ENCODE measurements at regions not wholly inside any gene's neighbourhood (a gene's known extent, or its start where the extent isn't known, plus 50 kb on each side); places are given as distances from the start of the nearest gene placed in this dataset.
"Not testable (repeated sequence)": the region's sequence is repeated elsewhere in the genome, so short reads cannot be mapped to it uniquely, and the experiment has no call there.

- H4K8ac ChIP-seq (ENCODE audit: low read depth in 2 of 2, low read length in 2 of 2); H3K23ac ChIP-seq (ENCODE audit: low read depth, low read length); H3K27ac ChIP-seq (ENCODE audit: insufficient read depth, low read length); H3K56ac ChIP-seq (ENCODE audit: extremely low read depth, insufficient read depth, low read length); H3K4me3 ChIP-seq (ENCODE audit: insufficient read depth, low read depth, low read length); H2AFZ ChIP-seq (replicated peaks; ENCODE audit: low read length, poor library complexity); H3K9me1 ChIP-seq (ENCODE audit: insufficient read depth, low read length); DNase-seq; POLR2A ChIA-PET (ENCODE audit: unreplicated experiment); H2BK15ac ChIP-seq (ENCODE audit: low read depth, low read length); H2AK5ac ChIP-seq (ENCODE audit: low read depth, low read length); H3K9ac ChIP-seq (ENCODE audit: low read depth, low read length); H3K18ac ChIP-seq (ENCODE audit: low read depth, low read length); BruUV-seq (replicated peaks); ATAC-seq (ENCODE audit: low read depth); H3K9me3 ChIP-seq (ENCODE audit: control insufficient read depth, insufficient read depth, low read length); H3K79me1 ChIP-seq (ENCODE audit: low read depth in 1 of 2, low read length in 2 of 2); H2BK120ac ChIP-seq (ENCODE audit: low read depth, low read length); dilution Hi-C loops (cut with HindIII; ENCODE audit: low sequenced_read_pairs, unreplicated experiment); H2AK9ac ChIP-seq (replicated peaks; ENCODE audit: low read depth, low read length, poor library complexity); H3K14ac ChIP-seq (replicated peaks; ENCODE audit: low read depth, low read length); in situ Hi-C loops (cut with MboI; ENCODE audit: low sequenced_read_pairs); H4K91ac ChIP-seq (ENCODE audit: insufficient read depth, low read depth, low read length); H2BK5ac ChIP-seq (ENCODE audit: low read depth, low read length, poor library complexity, severe bottlenecking); CTCF ChIA-PET; H3K36me3 ChIP-seq (ENCODE audit: control insufficient read depth, insufficient read depth, low read length); H3K4me1 ChIP-seq (ENCODE audit: control insufficient read depth, insufficient read depth, low read length); H3K4me2 ChIP-seq (ENCODE audit: low read depth, low read length); intact Hi-C loops (cut with micrococcal nuclease); H4K5ac ChIP-seq (ENCODE audit: low read depth, low read length); H3K27me3 ChIP-seq (ENCODE audit: control insufficient read depth, insufficient read depth, low read length); H2BK20ac ChIP-seq (ENCODE audit: low read depth, low read length); H3K4ac ChIP-seq (ENCODE audit: low read depth, low read length); H4K20me1 ChIP-seq (ENCODE audit: insufficient read depth, low read length): not testable (repeated sequence)
- WGBS, 2 experiments (ENCODE audit: extremely low coverage in 2 of 2, insufficient read length in 1 of 2): no CpG with 5 or more reads among the region's 6 CpGs
Observed at GRCh38 chr4:9073371-9073770, 96.8 kb upstream of the FAM90A26 start.

GRCh38 chr4:9072521-9073220, 97.5 kb upstream of the FAM90A26 start:
- DNase-seq; H2BK20ac ChIP-seq (ENCODE audit: low read depth, low read length); CTCF ChIA-PET; H3K18ac ChIP-seq (ENCODE audit: low read depth, low read length); intact Hi-C loops (cut with micrococcal nuclease); H2AK5ac ChIP-seq (ENCODE audit: low read depth, low read length); H2AK9ac ChIP-seq (replicated peaks; ENCODE audit: low read depth, low read length, poor library complexity); H2BK5ac ChIP-seq (ENCODE audit: low read depth, low read length, poor library complexity, severe bottlenecking); H3K27ac ChIP-seq (ENCODE audit: insufficient read depth, low read length); H3K4me2 ChIP-seq (ENCODE audit: low read depth, low read length); H3K9ac ChIP-seq (ENCODE audit: low read depth, low read length); H4K20me1 ChIP-seq (ENCODE audit: insufficient read depth, low read length); H4K8ac ChIP-seq (ENCODE audit: low read depth in 2 of 2, low read length in 2 of 2); POLR2A ChIA-PET (ENCODE audit: unreplicated experiment); H2BK15ac ChIP-seq (ENCODE audit: low read depth, low read length); H4K91ac ChIP-seq (ENCODE audit: insufficient read depth, low read depth, low read length); BruUV-seq (replicated peaks); in situ Hi-C loops (cut with MboI; ENCODE audit: low sequenced_read_pairs); H3K27me3 ChIP-seq (ENCODE audit: control insufficient read depth, insufficient read depth, low read length); H3K36me3 ChIP-seq (ENCODE audit: control insufficient read depth, insufficient read depth, low read length); H2AFZ ChIP-seq (replicated peaks; ENCODE audit: low read length, poor library complexity); H3K56ac ChIP-seq (ENCODE audit: extremely low read depth, insufficient read depth, low read length); ATAC-seq (ENCODE audit: low read depth); dilution Hi-C loops (cut with HindIII; ENCODE audit: low sequenced_read_pairs, unreplicated experiment); H3K79me1 ChIP-seq (ENCODE audit: low read depth in 1 of 2, low read length in 2 of 2); H4K5ac ChIP-seq (ENCODE audit: low read depth, low read length); H3K9me3 ChIP-seq (ENCODE audit: control insufficient read depth, insufficient read depth, low read length); H3K4me3 ChIP-seq (ENCODE audit: insufficient read depth, low read depth, low read length); H3K4me1 ChIP-seq (ENCODE audit: control insufficient read depth, insufficient read depth, low read length); H3K14ac ChIP-seq (replicated peaks; ENCODE audit: low read depth, low read length); H3K23ac ChIP-seq (ENCODE audit: low read depth, low read length); H3K9me1 ChIP-seq (ENCODE audit: insufficient read depth, low read length); H3K4ac ChIP-seq (ENCODE audit: low read depth, low read length); H2BK120ac ChIP-seq (ENCODE audit: low read depth, low read length): not testable (repeated sequence)
- 60% methylated on average over 1 of the region's 14 CpGs; no CpG with 5 or more reads in 1 of the 2 experiments for WGBS, 2 experiments (ENCODE audit: extremely low coverage in 2 of 2, insufficient read length in 1 of 2)

Measured in IMR-90 (cell line).